RKO (cell line): ENCODE measurements at regions not wholly inside any gene's neighbourhood (a gene's known extent, or its start where the extent isn't known, plus 50 kb on each side); places are given as distances from the start of the nearest gene placed in this dataset.
A peak's percentile ranks its signal among the peaks of the same experiment; 100 is the strongest.

Source experiments
- DNase-seq: peaks from one replicate; pipeline ENCODE4 v3.0.0-alpha.2; 2016; ENCODE audit warnings: low spot score

DNA sequence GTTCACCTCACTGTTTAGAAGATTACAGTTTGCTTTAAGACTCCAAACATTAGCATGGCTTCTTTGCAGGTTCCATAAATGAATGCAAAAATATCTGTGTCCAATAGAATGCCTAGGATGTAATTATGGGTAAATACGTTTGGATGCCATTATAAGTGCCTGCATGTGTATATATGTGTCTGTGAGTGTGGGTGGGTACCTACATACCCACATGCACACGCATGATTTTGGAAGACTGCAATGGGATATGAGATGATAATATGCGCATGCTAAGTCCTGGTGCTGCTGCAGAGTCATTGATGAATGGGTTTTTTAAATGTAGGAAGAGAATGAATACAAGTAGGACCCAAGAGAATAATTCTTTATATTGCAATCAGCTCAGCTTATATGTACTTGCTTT, 406.4 kb downstream of the ZSWIM6 start:
- no peak for DNase-seq

GRCh38 chr5:61744690-61745619, 412.9 kb downstream of the ZSWIM6 start:
- no peak for DNase-seq

DNA sequence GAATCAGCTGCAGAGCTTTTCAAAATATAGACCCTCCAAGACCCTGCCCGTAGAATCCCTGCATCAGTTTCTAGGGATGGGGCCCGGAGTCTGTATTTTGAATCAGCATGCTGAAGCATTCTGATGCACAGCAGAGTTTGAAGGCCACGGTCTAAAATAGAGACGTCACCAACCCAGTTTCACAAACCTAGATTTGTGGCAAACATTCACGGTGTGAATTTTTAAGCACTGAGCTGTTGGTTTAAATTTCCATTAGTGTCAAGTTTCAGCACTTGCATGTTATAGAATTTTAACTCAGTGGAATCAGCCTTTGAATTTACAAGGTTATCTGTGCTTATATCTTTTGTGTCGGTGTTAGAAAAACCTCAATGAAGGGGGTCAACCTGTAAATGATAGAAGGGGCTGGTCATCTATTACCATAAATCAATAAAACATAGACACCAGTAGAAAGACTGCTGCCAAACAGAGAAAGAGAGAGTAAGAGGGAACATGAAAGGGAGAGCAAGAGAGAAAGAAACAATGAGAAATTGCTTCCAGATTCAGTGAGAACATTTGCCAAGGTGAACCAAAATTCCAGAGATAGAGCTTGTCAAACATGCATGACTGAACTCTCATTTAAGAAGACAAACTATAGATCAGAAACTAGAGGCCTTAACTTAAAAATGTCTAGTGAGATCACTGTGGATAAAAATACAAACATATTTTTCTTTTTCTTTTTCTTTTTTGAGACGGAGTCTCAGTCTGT, 414.9 kb downstream of the ZSWIM6 start:
- DNase-seq, result no peak

GRCh38 chr5:61748121-61748520, 416.1 kb downstream of the ZSWIM6 start:
- no peak for DNase-seq

GRCh38 chr5:61748651-61749050, 416.6 kb downstream of the ZSWIM6 start:
- no peak for DNase-seq

DNA sequence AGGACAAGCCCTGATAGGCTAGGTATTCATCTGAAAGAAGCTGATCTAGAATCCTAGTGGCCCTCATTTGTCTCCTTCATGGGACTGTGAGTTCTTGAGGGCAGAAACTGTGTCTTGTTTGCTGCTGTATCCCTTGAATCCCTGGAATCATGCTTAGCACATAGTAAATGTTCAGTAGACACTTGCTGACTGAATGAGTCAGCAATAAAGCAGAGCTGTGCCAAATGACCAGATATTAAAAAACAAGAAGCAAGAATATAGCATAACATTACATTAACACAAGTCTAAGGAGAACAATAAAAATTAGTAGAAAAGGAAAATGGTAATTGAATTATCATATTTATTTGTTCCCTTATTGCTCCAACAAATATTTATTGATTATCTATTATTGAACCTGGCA, 420.5 kb downstream of the ZSWIM6 start:
- no peak for DNase-seq

DNA sequence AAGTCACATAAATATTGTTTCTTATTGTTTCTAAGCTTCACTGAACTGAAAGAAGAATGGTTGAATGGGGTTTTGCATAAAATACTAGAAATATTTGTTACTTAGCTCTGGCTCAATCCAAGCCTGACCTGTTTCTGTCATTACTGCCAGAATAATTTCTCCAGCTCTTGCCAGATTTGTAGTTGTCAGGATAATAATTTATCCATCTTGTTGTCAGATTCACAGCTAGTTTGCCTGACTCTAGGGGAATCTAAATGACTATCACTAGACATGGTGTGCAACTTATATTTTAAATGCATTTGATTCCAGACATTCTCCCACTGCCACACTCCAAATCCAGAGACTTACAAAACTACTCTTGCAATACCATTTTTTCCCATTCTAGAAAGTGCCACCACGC, 422.7 kb downstream of the ZSWIM6 start:
- DNase-seq, result no peak

- no peak for DNase-seq
These were observed 423.7 kb downstream of the ZSWIM6 start for GRCh38 chr5:61755726-61756222.

DNA sequence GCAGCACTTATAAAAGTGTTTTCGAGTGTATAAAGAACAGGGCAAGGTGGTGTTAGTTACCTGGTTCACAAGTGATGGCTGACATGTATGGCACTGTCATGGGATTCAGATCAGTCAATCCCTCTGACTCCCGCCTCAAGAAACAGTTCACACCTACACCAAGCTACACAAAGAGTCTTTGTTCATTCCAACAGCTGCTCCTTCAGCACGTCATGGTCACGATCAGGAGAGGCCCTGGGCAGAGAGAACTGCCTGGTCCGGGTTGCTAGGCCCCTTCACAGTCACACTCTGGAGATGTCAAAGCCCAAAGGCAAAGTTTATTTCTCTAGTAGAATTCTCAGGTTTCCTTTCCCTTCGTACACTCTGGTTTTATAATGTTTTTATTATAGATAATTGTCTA, 426.7 kb downstream of the ZSWIM6 start:
- no peak for DNase-seq

DNA sequence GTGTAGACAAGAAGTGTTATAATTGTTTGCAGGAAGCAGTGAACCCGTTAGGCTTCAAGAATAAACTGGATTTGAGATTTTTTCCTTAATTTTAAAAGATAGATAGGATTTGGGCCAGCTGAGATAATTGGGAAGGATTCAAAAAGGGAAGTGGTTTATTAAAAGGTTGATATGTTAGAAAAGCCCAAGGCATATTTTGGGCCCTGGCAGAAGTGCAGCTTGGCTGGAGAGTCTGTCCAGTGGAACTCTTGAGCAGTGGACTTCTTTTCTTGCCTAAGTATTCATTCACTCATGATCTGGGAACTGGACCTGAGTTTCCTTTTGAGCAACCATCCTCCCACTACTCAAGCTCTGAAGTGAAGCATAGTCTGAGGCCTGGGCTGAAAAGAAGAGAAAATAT, 433.4 kb downstream of the ZSWIM6 start:
- DNase-seq, result no peak

DNA sequence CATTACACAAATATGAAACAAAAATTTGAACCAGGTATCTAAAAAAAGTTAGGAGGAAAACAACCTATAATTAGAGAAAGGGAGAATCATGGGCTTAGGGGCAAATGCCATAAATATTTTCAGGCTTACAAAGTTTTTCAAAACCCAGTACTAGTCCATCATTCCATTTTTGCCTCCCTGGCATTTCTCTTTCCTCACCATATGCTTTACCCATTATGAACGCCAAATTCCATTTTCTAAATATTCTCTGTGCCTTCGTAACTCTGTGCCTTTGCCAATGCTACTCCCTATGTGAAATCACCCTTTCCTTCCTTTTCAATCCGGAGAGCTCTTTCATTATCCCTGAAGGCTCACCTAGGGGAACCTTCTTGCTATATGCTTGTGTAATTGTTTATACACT, 434.1 kb downstream of the ZSWIM6 start:
- no peak for DNase-seq

GRCh38 chr5:61767231-61768080, 435.4 kb downstream of the ZSWIM6 start:
- DNase-seq, result no peak

GRCh38 chr5:61768692-61769281, 436.7 kb downstream of the ZSWIM6 start:
- DNase-seq, result peak; percentile 58

- no peak for DNase-seq
These were observed 439.0 kb downstream of the ZSWIM6 start for GRCh38 chr5:61771062-61771461.

- no peak for DNase-seq
These were observed 439.8 kb downstream of the ZSWIM6 start for GRCh38 chr5:61771808-61772207.

- no peak for DNase-seq
These were observed 443.8 kb downstream of the ZSWIM6 start for GRCh38 chr5:61775901-61776300.

DNA sequence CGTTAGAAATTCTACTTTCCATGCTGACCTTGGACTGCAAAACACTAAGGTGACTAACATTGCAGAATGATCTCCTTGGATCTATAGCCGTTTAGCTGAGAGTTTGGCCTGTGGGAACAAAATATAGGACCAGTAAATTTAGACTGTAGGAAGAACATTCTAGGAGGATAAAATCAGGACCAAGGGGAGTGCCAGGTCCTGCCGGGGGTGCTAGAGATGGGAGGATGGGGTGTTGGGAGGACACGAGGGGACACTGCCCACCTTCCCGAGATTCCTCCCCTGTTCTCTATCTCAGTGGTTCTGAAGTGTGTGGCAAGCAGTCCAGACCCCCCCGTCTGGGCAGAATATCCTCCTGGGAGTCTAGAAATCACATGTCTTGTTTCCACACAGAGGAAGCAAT, 445.2 kb downstream of the ZSWIM6 start:
- DNase-seq, result no peak

- no peak for DNase-seq
These were observed 447.7 kb downstream of the ZSWIM6 start for GRCh38 chr5:61779743-61780142.

DNA sequence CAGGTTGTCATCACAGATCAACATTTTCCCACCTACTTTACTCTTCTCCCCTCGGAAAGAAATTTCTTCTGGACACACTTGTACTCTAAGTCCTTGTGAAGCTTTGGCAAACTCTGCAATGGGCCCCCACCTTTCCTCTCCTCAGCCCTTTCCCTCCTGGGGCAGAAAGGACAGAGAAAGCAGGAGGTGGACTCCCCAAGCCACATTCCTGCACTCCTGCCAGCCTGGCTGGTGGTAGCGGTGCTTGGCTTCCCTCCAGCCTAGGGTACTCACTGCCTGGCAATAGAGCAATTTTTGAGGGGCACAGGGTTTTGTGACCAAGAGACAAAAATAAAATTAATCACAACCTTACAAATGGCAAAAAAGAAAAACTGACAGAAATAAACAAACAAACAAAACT, 451.4 kb downstream of the ZSWIM6 start:
- no peak for DNase-seq

DNA sequence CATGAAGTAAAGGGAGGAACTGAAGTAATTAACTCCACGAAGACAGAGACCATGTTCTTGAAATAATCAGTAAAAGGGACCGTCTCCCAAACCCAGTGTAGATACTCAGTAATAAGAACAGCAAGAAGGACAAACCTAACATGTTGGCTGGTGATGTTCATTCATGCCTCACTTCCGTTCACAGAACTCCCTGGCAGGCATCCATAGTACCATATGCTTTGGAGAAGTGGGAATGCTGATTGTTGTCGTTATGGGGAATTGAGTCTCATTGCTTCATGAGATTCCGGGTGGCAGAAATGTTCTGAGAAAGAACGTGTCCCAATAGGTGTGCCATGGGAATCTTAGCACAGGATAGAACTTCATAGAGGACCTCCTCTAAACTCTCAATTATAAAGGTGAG, 452.3 kb downstream of the ZSWIM6 start:
- no peak for DNase-seq

DNA sequence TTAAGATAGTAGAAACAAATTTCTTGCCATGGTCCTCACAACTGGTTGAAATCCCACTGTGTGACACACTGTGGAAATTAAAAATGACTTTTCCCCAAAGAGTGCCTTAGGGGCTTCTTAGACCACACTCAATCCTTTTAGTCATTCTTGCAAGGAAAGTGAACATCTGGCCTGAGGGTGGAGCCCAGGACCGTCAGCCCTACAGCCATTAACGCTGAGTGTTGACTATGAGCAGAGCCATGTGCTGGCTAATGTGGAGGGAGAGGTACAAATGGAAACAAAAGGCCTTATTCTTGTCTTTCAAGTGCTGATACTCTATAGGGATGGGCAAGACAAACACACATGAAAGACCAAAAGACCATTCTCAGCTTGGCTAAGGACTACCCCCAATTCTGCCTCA, 456.5 kb downstream of the ZSWIM6 start:
- no peak for DNase-seq

- no peak for DNase-seq
These were observed 457.9 kb downstream of the ZSWIM6 start for GRCh38 chr5:61790007-61790406.
